ENCODE measurements at regions not wholly inside any gene's neighbourhood (a gene's known extent, or its start where the extent isn't known, plus 50 kb on each side); places are given as distances from the start of the nearest gene placed in this dataset.
"Not testable (repeated sequence)": the region's sequence is repeated elsewhere in the genome, so short reads cannot be mapped to it uniquely, and the experiment has no call there.

GRCh38 chr7:96562458-96562857 lies 147.2 kb downstream of the SEM1 start:
- no peak for DNase-seq

- DNase-seq: no peak
These were observed 147.8 kb downstream of the SEM1 start for GRCh38 chr7:96561892-96562291.

- no peak for DNase-seq
These were observed 151.1 kb downstream of the SEM1 start for GRCh38 chr7:96558530-96558929.

GRCh38 chr7:96558093-96558492 lies 151.6 kb downstream of the SEM1 start:
- DNase-seq: no peak

- DNase-seq: not testable (repeated sequence)
These were observed 152.0 kb downstream of the SEM1 start for GRCh38 chr7:96557598-96557997.

GRCh38 chr7:96548664-96549063 lies 161.0 kb downstream of the SEM1 start:
- DNase-seq: no peak

- no peak for DNase-seq
These were observed 162.3 kb downstream of the SEM1 start for GRCh38 chr7:96547371-96547811.

- DNase-seq: no peak
These were observed 163.2 kb downstream of the SEM1 start for GRCh38 chr7:96546426-96546825.

- DNase-seq: no peak
These were observed 170.2 kb downstream of the SEM1 start for GRCh38 chr7:96539471-96539870.

- DNase-seq: no peak
These were observed 171.0 kb downstream of the SEM1 start for GRCh38 chr7:96538632-96539031.

- no peak for DNase-seq
These were observed 175.4 kb downstream of the SEM1 start for GRCh38 chr7:96534221-96534620.

- DNase-seq: no peak
These were observed 177.2 kb downstream of the SEM1 start for GRCh38 chr7:96532428-96532935.

GRCh38 chr7:96531331-96531730 lies 178.3 kb downstream of the SEM1 start:
- no peak for DNase-seq

GRCh38 chr7:96530786-96531185 lies 178.9 kb downstream of the SEM1 start:
- no peak for DNase-seq

GRCh38 chr7:96527133-96527827 lies 182.4 kb downstream of the SEM1 start:
- no peak for DNase-seq

- DNase-seq: peak in 18 of 58 donors; percentile 1 to 29 (median 5)
These were observed 183.2 kb downstream of the SEM1 start for GRCh38 chr7:96526496-96526895.

- DNase-seq: no peak
These were observed 188.4 kb downstream of the SEM1 start for GRCh38 chr7:96521068-96521894.

- DNase-seq: no peak
These were observed 186.5 kb upstream of the SLC25A13 start for GRCh38 chr7:96508371-96508770.

GRCh38 chr7:96503597-96503996 lies 181.7 kb upstream of the SLC25A13 start:
- DNase-seq: no peak

- no peak for DNase-seq
These were observed 179.4 kb upstream of the SLC25A13 start for GRCh38 chr7:96501318-96501717.

GRCh38 chr7:96499532-96499931 lies 177.6 kb upstream of the SLC25A13 start:
- DNase-seq: no peak

GRCh38 chr7:96497567-96497966 lies 175.7 kb upstream of the SLC25A13 start:
- DNase-seq: no peak

Measured in anterior cingulate cortex (tissue), 58 donors.